ENCODE measurements at regions not wholly inside any gene's neighbourhood (a gene's known extent, or its start where the extent isn't known, plus 50 kb on each side); places are given as distances from the start of the nearest gene placed in this dataset.
"Not testable (repeated sequence)": the region's sequence is repeated elsewhere in the genome, so short reads cannot be mapped to it uniquely, and the experiment has no call there.

DNA sequence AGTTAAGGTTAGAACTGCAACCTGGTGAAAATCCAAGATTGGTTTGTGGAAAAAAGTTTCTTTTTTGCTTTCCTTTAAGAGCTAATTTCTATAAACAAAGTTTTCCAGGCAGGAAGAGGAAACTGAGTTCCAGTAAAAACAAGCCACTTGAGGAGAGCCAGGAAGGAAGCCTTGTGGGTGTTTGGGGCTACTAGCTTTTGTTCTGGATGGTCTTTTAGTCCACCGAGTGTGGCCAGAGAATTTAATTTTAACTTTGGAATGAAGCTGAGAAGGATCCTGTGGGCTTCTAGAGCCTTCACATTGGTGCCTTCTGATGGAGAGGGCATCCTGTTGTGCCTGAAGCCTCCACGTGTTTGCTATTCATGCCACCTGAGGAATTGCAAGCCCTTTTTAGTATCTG, 327.9 kb downstream of the C12orf75 start:
- peaks cover 3% of the 10 kb centered on the region for H3K9me3 Mint-ChIP-seq
- DNase-seq (ENCODE audit: low spot score) (no peak), ATAC-seq (no peak)
- peaks cover 12 to 24% of the 10 kb centered on the region in 2 donors for H3K27me3 Mint-ChIP-seq
- H3K4me3 Mint-ChIP-seq, result no peak overlapping the region
- no peaks in the 10 kb centered on the region for H3K36me3 Mint-ChIP-seq
- H3K4me1 Mint-ChIP-seq (ENCODE audit: low read depth in 2 of 2), result no peaks in the 10 kb centered on the region
- no peak overlapping the region for H3K27ac Mint-ChIP-seq

DNA sequence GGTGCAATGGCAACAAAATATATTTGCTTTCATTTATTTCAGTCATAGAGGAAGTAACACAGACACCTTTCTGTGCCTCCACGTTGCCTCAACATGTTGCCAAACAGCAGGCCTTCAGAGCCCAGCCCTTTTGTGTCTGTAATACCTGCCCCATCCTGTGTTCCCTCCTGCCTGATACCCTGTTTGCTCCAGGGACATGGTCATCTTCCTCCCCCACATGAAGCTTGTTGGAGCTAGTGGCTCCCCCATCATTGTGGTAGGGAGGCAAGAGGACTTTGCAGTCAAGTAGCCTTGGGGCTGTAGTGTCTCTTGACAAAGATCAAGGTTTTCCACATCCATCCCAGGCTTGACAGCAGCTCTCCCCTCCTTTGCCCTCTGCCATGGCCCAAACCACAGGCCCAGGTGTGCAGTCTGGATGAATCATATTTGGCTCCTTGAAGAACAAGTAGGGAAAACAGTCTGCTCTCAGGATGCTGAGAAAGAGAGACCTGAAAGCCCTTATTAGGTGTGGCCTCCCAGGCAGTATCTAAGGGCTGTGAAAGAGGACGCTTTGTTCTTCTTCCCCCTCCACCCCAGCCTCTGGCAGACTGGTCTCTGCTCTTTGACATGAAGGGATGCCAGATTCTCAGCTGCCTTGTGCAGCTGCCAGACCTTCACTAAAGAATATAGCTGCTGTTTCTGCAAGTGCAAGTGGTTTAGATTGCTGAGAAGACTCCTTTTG, 329.0 kb downstream of the C12orf75 start:
- peak in 1 of 2 donors; percentile 9 for ATAC-seq

DNA sequence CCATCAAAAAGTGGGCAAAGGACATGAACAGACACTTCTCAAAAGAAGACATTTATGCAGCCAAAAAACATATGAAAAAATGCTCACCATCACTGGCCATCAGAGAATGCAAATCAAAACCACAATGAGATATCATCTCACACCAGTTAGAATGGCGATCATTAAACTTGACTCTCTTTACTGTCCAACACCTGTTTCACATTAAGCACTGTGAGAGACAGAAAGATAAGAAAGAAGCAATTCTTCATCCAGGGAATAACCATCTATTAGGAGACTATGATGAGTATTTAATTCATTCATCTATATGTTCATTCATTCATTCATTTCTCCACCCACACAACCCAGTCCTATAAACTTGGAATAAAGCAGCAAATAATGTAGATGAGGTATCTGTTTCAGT, 334.3 kb downstream of the C12orf75 start:
- not testable (repeated sequence) for H3K4me1 Mint-ChIP-seq (ENCODE audit: low read depth in 2 of 2); H3K27ac Mint-ChIP-seq; ATAC-seq; DNase-seq (ENCODE audit: low spot score); H3K9me3 Mint-ChIP-seq; H3K36me3 Mint-ChIP-seq; H3K4me3 Mint-ChIP-seq
- H3K27me3 Mint-ChIP-seq, result peaks cover 15 to 17% of the 10 kb centered on the region in 2 donors

More for the DNA sequence above, 329.0 kb downstream of the C12orf75 start:
- no peak overlapping the region for H3K27ac Mint-ChIP-seq
- no peaks in the 10 kb centered on the region for H3K36me3 Mint-ChIP-seq
- H3K27me3 Mint-ChIP-seq, result peaks cover 12 to 24% of the 10 kb centered on the region in 2 donors
- no peaks in the 10 kb centered on the region for H3K4me1 Mint-ChIP-seq (ENCODE audit: low read depth in 2 of 2)
- H3K4me3 Mint-ChIP-seq, result no peak overlapping the region
- no peak for DNase-seq (ENCODE audit: low spot score)
- H3K9me3 Mint-ChIP-seq, result peaks cover 3% of the 10 kb centered on the region

DNA sequence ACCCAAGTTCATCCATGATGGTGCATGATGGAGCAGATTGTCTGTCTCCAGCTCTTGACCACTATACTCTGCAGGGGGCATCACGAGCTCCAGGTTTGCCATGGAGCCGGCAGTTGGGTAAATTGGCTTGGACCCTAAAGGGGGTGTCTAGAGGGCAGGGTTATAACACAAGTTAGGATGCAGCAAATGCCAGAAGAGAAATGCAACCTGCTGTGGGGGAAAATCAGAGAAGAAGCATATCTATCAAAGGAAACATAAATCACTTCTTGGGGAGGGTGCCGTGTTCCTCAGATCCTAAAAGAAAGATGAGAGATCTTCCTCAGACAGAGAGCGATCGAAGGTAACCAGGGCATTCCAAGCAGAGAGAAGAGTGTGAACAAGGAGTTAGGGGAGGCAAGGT, 334.9 kb downstream of the C12orf75 start:
- Mint-ChIP-seq H3K27ac (no peak overlapping the region), H3K36me3 (no peaks in the 10 kb centered on the region), H3K9me3 (peaks cover 3% of the 10 kb centered on the region), H3K27me3 (peaks cover 15 to 17% of the 10 kb centered on the region in 2 donors), H3K4me3 (no peak overlapping the region), H3K4me1 (ENCODE audit: low read depth in 2 of 2) (no peaks in the 10 kb centered on the region)
- DNase-seq (ENCODE audit: low spot score), result no peak
- no peak for ATAC-seq

DNA sequence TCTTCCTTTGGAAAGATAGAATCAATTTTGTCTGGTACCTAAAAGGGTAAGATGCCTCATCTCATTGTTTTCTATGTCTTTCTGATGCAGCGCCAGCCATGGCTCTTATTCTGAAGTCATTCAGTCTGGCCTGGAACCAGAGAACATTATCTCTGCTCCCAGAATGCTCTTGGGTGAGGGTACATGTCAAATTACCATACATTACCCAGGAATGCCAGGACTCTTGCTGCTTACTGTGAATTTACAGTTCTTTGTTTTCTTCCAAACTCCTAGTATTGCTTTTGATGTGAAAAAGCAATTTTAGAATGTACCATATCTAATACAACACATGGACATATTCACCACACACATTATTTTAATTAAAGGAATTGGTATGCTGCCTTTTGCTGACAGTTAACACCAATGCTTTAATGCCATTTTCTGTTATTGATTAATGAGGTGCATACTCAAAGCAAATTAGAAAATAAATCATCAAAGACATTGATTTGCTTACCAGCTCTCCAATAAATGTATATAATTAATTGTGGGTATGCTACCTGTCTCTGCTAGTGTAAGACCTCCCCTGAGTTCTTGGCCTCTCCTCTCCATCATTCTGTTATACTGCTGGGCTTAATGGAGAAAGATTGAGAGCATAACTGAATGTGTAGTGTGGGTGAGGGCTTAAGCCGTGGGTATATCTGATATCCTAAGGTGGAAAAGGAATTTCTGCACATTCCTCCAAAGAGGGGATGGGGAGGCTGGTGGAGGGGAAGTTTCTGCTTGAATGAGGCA, 337.7 kb downstream of the C12orf75 start:
- Mint-ChIP-seq H3K4me3 (no peak overlapping the region), H3K27me3 (peaks cover 0 to 8% of the 10 kb centered on the region in 2 donors), H3K4me1 (ENCODE audit: low read depth in 2 of 2) (no peaks in the 10 kb centered on the region), H3K36me3 (no peaks in the 10 kb centered on the region), H3K9me3 (peaks cover 3% of the 10 kb centered on the region), H3K27ac (no peak overlapping the region)
- DNase-seq (ENCODE audit: low spot score), result no peak
- ATAC-seq, result no peak

DNA sequence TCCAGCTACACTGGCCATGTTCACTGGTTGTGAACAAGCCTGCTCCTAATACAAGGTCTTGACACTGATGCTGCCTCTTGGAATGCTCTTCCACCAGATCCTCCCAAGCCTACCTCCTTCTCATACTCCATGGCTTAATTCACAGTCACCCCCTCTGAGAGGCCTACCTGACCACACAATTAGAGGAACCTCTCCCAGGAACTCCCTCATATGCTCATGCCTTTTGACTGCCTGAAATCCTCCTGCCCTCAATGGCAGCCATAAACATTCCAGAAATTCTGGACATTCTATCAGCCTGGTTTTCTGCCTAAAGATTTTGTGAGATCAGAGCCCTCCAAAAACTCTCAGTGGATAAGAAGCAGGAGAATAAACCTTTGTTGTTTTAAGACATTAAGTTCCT, 340.2 kb downstream of the C12orf75 start:
- no peaks in the 10 kb centered on the region for H3K36me3 Mint-ChIP-seq
- H3K27ac Mint-ChIP-seq, result no peak overlapping the region
- no peak for DNase-seq (ENCODE audit: low spot score)
- ATAC-seq, result no peak
- H3K4me3 Mint-ChIP-seq, result no peak overlapping the region
- peaks cover 0 to 8% of the 10 kb centered on the region in 2 donors for H3K27me3 Mint-ChIP-seq
- no peaks in the 10 kb centered on the region for H3K4me1 Mint-ChIP-seq (ENCODE audit: low read depth in 2 of 2)
- H3K9me3 Mint-ChIP-seq, result peaks cover 3% of the 10 kb centered on the region

DNA sequence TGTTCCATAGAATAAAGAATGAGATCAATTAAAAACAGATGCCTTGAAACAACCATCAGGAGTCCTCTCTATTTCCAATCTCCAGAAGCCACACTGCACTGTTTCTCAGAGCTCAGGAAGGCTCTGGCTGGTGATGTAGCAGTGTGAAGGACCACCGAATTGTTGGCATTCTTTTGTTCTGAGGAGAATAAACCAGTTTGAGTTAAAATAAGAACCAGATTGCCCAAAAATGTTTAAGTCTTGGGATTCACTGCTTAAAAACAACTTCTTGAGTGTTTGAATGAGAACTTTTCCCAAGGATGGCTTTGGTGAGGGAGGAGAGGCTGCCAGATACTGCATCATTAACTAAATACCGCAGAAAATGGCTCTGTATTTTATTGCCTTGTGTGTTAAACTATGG, 341.2 kb downstream of the C12orf75 start:
- Mint-ChIP-seq H3K27me3 (peaks cover 0 to 8% of the 10 kb centered on the region in 2 donors), H3K9me3 (peaks cover 3% of the 10 kb centered on the region), H3K27ac (no peak overlapping the region), H3K4me3 (no peak overlapping the region), H3K4me1 (ENCODE audit: low read depth in 2 of 2) (peaks cover 0 to 2% of the 10 kb centered on the region in 2 donors), H3K36me3 (no peaks in the 10 kb centered on the region)
- ATAC-seq, result no peak
- no peak for DNase-seq (ENCODE audit: low spot score)

DNA sequence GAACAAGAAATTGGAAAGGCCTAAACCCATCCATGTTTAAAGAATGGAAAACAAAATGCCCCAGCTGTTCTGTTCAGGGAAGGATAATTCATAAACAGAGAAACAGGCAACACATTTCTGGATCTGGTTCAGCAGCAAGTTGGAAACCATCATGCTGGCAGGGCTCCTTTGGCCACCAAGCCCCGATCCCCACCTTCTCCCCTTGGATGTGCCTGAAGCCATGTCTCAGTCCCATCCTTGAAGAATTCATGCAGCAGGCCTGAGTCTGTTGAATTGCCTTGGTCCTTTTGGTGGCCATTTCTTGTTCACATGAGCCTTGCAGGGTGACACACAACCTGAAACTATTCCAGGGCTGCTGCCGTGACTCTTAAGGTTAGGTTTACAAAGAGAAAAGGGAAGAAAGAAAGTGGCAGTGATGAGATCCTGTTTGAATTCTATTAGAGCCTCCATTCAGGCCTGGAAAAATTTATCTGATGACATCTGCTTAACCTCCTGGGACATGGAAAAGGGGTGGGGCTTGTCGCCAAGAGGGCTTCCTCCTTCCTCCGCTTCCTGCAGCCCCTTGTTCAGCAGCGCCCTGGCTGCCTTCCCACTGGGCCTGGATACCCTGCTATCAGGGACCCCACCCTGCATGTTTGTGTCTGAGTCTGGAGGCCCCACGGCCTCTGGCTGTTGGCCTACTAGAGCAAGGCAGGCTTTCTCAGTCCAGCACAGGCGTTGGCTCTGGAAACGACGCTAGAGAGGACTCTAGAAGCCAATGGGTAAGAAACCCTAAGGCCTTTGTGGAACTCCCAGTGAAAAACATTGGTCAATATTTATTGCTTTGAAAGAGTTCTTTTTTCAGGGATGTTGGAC, 341.9 kb downstream of the C12orf75 start:
- ATAC-seq, result no peak
- H3K36me3 Mint-ChIP-seq, result no peaks in the 10 kb centered on the region
- no peaks in the 10 kb centered on the region for H3K9me3 Mint-ChIP-seq
- no peak for DNase-seq (ENCODE audit: low spot score)
- no peak overlapping the region for H3K27ac Mint-ChIP-seq
- no peak overlapping the region for H3K4me3 Mint-ChIP-seq
- peaks cover 0 to 3% of the 10 kb centered on the region in 2 donors for H3K4me1 Mint-ChIP-seq (ENCODE audit: low read depth in 2 of 2)
- peaks cover 0 to 5% of the 10 kb centered on the region in 2 donors for H3K27me3 Mint-ChIP-seq

DNA sequence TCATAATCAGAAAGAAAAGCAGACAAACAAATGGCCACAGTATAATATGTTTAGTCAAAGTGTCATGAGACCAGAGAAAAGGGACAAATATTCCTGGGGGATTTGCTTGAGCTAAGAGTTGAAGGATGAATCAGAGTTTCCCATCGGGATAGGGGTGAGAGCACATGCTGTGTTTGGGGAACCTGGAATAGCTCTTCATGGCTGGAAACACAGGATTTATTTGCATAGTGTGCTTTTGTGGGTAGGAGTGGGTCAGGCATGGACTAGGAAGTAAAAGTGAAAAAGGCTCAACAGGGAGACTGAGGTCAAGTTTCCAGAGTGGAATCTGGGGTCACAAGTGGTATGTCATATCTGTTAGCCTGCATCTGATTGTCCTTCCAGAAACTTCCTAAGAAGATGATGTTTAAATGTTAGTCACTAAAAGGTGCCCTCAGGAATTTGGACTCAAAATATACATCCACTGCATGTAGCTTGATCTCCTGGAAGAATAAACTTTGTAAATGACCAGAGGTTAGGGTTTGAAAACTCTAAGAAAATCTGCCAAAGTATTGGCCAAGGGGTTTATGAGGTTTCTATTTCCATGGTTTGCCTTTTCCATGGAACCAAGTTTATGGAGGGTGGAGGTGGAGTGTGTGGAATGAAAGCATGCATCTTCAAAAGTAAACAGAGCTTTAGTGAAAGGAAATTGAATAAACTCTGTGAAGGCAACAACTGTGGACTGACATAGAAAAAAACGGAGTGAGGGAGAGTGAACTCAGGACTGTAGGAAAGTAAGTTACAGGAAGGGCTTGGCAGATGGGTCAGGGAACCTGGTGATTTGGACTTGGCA, 344.6 kb downstream of the C12orf75 start:
- Mint-ChIP-seq H3K27me3 (no peaks in the 10 kb centered on the region), H3K4me1 (ENCODE audit: low read depth in 2 of 2) (peaks cover 0 to 3% of the 10 kb centered on the region in 2 donors), H3K36me3 (no peaks in the 10 kb centered on the region), H3K27ac (no peak overlapping the region), H3K9me3 (no peaks in the 10 kb centered on the region), H3K4me3 (no peak overlapping the region)
- DNase-seq (ENCODE audit: low spot score) (no peak), ATAC-seq (no peak)

DNA sequence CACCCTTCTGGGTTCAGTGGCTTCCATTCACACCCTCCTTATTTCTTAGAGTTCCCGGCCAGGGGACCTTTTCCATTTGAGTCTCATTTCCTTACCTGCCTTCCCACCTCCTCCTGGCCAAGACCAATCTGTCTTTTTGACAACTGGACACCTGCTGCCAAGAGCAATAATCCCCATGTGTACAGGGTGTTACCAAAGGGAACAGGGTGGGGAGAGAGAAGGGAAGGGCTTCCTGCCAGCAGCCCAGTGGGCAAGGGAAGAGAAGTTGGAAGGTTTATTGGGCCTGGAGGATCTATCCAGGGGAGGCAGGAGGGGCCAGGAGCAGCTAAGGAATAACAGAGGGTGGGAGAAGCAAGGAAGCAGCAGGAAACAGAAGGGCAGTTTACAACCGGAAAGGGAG, 346.2 kb downstream of the C12orf75 start:
- no peak for ATAC-seq
- Mint-ChIP-seq H3K4me1 (ENCODE audit: low read depth in 2 of 2) (peaks cover 0 to 3% of the 10 kb centered on the region in 2 donors), H3K9me3 (no peaks in the 10 kb centered on the region), H3K4me3 (no peak overlapping the region), H3K27ac (no peak overlapping the region), H3K27me3 (no peaks in the 10 kb centered on the region), H3K36me3 (no peaks in the 10 kb centered on the region)
- DNase-seq (ENCODE audit: low spot score), result no peak

DNA sequence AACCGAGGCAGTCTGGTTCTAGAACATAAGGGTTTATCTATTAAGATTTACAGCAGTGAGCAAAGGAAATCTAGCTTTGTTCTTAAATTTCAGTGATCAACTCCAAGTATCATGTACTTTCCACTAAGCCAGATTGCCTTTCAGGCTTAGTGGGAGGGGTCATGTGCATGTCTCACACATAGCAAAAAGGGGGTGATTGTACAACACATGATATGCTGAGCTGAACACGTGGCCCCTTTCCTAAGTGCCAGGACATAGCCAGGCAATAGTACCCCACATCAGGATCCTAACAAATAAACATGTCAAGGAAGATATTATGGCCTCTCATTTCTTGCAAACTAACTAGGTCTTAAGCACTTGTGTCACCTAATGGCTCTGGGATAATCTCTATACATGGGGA, 347.2 kb downstream of the C12orf75 start:
- Mint-ChIP-seq H3K27me3 (no peaks in the 10 kb centered on the region), H3K4me1 (ENCODE audit: low read depth in 2 of 2) (peaks cover 0 to 3% of the 10 kb centered on the region in 2 donors), H3K4me3 (no peak overlapping the region), H3K36me3 (no peaks in the 10 kb centered on the region), H3K9me3 (no peaks in the 10 kb centered on the region), H3K27ac (no peak overlapping the region)
- no peak for DNase-seq (ENCODE audit: low spot score)
- peak in 1 of 2 donors; percentile 43 for ATAC-seq

DNA sequence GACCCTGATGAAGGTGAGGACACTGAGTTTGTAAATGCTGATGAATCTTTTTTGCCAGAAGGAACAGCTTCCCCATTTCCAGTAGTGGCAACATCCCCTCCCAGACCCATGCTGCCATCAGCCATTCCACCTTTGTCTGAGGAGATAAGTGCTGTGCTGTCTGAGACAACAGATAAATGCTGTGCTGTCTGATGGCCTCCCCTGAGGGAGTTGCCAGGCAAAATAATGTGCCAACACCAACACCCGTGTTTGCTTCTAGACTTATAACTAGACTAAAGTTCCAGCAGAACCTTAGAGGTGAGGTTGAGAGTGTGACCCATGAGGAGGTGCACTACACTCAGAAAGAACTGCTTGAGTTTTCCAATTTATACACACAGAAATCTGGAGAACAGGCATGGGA, 349.5 kb downstream of the C12orf75 start:
- Mint-ChIP-seq H3K4me3 (no peak overlapping the region), H3K9me3 (no peaks in the 10 kb centered on the region), H3K27me3 (no peaks in the 10 kb centered on the region), H3K27ac (no peak overlapping the region), H3K4me1 (ENCODE audit: low read depth in 2 of 2) (peaks cover 0 to 3% of the 10 kb centered on the region in 2 donors), H3K36me3 (no peaks in the 10 kb centered on the region)
- ATAC-seq, result peak in 1 of 2 donors; percentile 17
- DNase-seq (ENCODE audit: low spot score), result no peak

DNA sequence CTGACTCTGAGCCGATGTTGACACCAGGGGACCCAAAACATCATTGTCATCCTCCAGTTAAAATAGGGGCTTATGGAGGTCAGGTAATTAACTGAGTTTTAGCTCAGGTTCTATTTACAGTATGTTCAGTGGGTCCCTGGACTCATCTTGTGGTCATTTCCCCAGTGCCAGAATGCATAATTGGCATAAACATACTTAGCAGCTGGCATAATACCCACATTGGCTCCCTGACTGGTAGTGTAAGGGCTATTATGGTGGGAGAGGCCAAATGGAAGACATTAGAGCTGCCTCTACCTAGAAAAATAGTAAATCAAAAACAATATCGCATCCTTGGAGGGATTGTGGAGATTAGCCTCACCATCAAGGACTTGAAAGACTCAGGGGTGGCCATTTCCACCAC, 350.9 kb downstream of the C12orf75 start:
- Mint-ChIP-seq H3K9me3 (no peaks in the 10 kb centered on the region), H3K4me1 (ENCODE audit: low read depth in 2 of 2) (peaks cover 0 to 3% of the 10 kb centered on the region in 2 donors), H3K36me3 (no peaks in the 10 kb centered on the region), H3K4me3 (no peak overlapping the region), H3K27ac (no peak overlapping the region), H3K27me3 (no peaks in the 10 kb centered on the region)
- DNase-seq (ENCODE audit: low spot score), result no peak
- no peak for ATAC-seq
